ENCODE measurements at regions not wholly inside any gene's neighbourhood (a gene's known extent, or its start where the extent isn't known, plus 50 kb on each side); places are given as distances from the start of the nearest gene placed in this dataset.
A peak's percentile ranks its signal among the peaks of the same experiment; 100 is the strongest.

- no peak for DNase-seq (ENCODE audit: low read depth in 2 of 2)
These were observed 745.2 kb upstream of the C9orf72 start for GRCh38 chr9:28318515-28318914.

GRCh38 chr9:28319981-28320380, 746.7 kb upstream of the C9orf72 start:
- DNase-seq (ENCODE audit: low read depth in 2 of 2): no peak

DNA sequence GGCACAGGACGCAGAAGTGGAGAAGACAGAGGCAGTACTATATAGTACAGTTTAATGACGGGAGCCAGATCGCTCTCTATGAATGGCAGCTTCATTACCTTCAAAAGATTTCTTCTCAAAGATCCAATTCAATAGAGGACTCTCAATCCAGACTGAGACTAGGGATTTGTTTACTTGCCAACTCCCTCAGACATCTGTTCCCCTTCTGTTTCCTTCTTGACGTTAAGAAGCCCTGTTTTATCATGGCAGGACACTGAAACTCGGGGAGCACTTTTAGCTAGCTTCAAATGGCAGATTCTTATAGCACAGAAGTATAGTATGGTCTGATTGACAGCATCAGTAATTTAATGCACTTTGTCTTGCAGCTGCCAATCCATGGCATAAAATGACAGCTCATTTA, 747.3 kb upstream of the C9orf72 start:
- no peak for DNase-seq (ENCODE audit: low read depth in 2 of 2)

GRCh38 chr9:28329323-28329722, 756.0 kb upstream of the C9orf72 start:
- no peak for DNase-seq (ENCODE audit: low read depth in 2 of 2)

DNA sequence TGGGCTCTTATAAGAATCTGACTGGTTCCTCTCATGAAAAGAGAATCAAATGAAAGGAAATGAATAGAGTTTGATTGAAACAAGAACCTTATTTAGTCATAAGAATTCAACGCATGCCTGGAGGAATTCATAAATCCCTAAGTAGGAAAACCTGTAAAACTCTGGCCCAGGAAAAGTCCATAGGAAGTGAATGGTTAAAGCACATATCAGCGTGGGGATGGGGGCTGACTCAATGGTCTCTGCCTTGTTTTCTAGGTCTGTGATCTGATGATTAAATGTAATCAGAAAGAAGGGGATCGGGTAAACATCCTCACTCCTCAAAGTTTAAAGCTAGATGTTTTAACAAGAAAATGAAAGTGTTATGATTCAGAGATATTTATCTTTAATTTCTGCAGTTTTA, 759.4 kb upstream of the C9orf72 start:
- DNase-seq (ENCODE audit: low read depth in 2 of 2): no peak

- no peak for DNase-seq (ENCODE audit: low read depth in 2 of 2)
These were observed 768.6 kb upstream of the C9orf72 start for GRCh38 chr9:28341913-28342312.

GRCh38 chr9:28342815-28343338, 769.6 kb upstream of the C9orf72 start:
- DNase-seq (ENCODE audit: low read depth in 2 of 2): no peak

- DNase-seq (ENCODE audit: low read depth in 2 of 2): no peak
These were observed 789.9 kb upstream of the C9orf72 start for GRCh38 chr9:28363151-28363562.

GRCh38 chr9:28365020-28365640, 791.8 kb upstream of the C9orf72 start:
- DNase-seq (ENCODE audit: low read depth in 2 of 2): peak; percentile 65 to 68

DNA sequence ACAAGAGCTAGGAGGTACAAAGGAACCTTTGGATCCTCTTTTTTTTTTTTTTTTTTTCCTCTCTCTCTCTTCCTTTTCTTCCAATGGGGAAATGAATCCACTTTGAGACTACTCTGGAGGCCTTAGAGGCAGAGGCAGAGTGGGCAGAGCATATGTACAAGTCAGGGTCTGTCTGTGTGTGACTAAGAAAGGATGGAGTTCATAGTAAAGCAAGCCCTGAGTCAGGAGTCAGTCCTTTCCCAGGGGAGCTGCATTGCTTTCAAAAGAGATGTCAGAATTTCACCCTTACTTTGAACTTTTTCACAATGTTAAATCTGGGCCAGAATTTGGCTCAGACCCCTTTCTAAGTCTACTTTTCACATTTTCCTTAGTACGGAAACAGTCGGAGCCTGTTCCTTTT, 792.4 kb upstream of the C9orf72 start:
- peak; percentile 51 to 55 for DNase-seq (ENCODE audit: low read depth in 2 of 2)

DNA sequence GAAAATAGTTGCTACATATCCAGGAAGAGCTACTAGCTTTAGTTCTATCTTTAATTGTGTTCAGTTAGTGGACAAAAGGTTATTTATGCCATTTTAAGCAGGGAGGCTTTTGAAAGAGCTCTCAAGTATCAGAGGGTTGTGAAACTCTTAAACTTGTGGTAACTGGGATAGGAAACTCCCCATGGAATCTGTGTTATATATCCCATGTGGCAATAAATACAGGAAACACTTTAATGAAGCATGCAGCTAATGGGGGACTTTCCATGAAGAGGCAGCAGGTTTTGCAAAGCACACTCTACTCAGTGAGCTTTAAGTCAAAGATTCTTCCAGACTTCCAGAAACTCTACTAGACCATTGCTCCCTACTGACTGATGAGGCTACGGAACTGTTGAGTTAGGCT, 805.0 kb upstream of the C9orf72 start:
- DNase-seq (ENCODE audit: low read depth in 2 of 2): no peak

DNA sequence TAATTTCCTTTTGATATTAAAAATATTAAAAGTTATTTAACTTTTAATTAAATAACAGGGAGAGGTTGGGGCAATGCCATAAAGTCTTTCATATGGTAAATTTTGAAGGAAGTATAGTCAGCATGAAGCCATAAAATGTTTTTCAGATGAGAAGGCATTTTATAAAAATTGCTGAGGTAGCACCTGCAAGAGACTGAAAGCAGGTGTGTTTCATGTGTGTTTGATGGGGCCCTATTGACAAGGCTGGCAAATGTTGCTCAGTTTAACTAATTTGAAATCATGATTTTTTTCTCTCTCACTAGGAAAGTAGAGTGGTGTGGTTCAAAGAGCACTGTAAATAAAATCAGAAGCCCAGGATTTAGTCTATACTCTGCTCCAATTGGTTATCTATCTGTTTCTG, 805.8 kb upstream of the C9orf72 start:
- no peak for DNase-seq (ENCODE audit: low read depth in 2 of 2)

DNA sequence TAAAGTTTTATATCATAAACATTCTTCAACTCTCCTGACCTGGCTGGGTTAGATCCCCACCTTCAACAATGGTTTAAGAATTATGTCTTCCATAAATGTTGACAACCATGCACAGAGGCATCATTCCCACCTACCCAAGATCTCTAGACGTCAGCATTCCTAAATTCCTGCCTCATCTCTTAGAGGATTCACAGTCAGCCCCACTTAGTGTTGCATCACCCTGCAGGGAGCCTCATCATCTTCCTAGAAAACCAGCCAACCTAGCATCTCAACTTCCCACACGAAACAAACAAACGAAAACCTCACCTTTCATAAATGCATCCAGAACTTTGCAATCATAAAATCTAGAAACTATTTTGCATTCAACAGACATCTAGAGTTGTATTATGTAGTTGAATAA, 816.1 kb upstream of the C9orf72 start:
- DNase-seq (ENCODE audit: low read depth in 2 of 2): no peak

DNA sequence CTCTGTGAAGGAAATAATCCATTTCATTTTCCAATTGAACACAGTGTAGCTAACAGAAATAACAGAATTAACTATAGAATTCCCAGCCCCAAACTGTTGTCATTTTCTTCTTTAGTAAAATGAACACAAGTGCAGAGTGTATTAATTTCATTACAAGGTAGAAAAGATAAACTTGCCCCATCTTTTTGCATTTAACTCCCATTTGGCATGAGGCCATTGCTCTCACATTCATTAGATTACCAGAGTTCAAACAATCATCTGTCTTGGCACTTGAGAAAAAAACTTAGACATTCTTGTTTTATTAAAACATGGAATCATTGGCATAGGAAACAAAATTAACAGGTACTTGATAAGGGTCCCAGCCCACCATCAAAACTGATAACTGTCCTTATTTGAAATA, 821.5 kb upstream of the C9orf72 start:
- DNase-seq (ENCODE audit: low read depth in 2 of 2): no peak

- no peak for DNase-seq (ENCODE audit: low read depth in 2 of 2)
These were observed 822.8 kb upstream of the C9orf72 start for GRCh38 chr9:28396058-28396457.

- DNase-seq (ENCODE audit: low read depth in 2 of 2): no peak
These were observed 834.1 kb upstream of the C9orf72 start for GRCh38 chr9:28407351-28407750.

DNA sequence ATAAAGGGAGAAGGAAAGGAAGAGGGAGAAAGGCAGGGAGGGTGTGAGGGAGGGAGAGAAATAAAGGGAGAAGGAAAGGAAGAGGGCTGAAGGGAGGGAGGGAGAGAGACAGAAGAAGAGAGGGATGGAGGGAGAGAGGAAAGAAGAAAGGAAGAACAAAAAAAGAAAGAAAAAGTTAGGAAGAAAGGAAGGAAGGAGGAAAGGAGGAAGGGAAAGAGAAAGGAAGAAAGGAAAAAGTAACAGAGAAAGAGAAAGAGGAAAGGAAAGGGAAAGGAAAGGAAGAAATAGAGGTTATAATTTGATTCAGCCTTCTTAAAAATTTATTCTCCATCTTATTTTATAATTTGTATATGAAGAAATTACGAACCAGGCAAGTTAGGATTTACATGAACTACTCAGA, 836.6 kb upstream of the C9orf72 start:
- DNase-seq (ENCODE audit: low read depth in 2 of 2): no peak

DNA sequence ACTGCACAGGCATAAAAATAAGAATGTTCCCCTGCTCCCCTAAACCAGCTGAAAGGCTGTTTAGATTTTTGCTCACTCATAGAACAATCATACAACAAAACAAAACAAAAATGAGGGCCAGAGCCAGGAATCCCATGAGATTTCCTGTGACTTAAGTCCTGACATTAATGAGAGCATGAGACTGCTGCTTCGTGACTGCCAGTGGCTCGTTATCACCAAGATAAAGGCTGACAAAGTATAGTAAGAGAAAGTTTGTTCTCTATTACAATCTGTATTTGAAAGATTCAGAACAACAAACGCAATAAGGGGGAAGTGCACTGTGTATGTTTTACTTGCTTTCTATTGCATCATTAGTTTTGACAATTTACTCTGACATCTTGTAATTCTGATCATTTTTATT, 837.1 kb upstream of the C9orf72 start:
- DNase-seq (ENCODE audit: low read depth in 2 of 2): no peak

GRCh38 chr9:28413471-28413870, 840.2 kb upstream of the C9orf72 start:
- DNase-seq (ENCODE audit: low read depth in 2 of 2): no peak

- no peak for DNase-seq (ENCODE audit: low read depth in 2 of 2)
These were observed 850.0 kb upstream of the C9orf72 start for GRCh38 chr9:28423255-28423654.

DNA sequence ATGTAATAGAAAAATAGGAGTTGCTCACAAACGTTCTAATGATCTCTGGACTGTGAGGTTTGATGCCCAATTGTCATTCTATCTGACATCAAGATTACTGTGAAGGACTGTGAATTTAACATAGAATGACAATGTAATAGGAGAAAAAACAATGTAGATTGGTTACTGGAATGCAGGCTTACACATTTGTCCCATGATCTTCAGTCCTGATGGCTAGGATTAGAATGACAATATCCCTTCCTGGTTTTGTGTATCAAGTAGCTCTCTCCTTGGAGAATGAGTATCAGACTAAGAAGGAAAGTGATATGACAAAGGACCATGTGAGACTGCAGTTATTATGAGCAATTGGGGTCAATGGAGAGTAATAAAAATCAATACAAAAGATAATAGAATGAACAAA, 862.2 kb upstream of the C9orf72 start:
- no peak for DNase-seq (ENCODE audit: low read depth in 2 of 2)

DNA sequence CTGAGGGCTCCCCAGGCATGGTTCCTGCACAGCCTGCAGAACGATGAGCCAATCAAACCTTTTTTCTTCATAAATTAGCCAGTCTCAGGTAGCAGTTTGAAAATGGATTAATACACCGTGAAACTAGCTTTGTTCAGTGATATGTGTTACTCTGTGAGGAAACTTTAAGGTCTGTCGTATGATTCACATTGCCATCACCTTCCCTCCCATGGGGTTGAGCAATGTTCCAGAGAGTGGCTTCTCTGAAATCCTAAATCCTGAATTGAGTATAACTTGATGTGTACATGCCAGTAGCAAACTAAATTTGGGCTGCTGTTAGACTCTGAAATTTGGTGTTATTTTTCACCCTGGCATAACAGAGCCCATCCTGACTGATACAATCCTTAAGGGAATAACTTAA, 866.4 kb upstream of the C9orf72 start:
- no peak for DNase-seq (ENCODE audit: low read depth in 2 of 2)

GRCh38 chr9:28443461-28443860, 870.2 kb upstream of the C9orf72 start:
- DNase-seq (ENCODE audit: low read depth in 2 of 2): no peak

GRCh38 chr9:28444637-28445036, 871.4 kb upstream of the C9orf72 start:
- DNase-seq (ENCODE audit: low read depth in 2 of 2): no peak
